ENCODE measurements at regions not wholly inside any gene's neighbourhood (a gene's known extent, or its start where the extent isn't known, plus 50 kb on each side); places are given as distances from the start of the nearest gene placed in this dataset.

DNA sequence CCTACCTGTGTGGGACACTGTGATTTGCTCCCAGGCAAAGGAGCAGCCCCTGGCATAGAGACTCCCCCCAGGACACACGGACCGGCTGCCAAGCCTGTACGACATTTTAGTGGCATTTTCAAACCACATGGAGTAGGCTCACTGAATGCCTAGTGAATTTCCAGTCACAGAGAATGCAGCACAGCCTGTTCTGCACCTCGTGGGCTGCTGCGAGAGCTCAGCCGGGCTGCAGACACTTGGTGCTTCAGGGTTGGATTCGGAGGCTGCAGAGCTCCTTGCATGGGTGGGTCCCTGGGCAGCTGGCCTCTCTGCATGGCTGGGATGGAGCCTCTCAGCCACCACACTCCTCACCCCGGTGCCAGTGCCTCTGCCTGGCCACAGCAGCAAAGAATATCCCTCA lies 51.2 kb upstream of the HNF1B start:
- no peak for ATAC-seq
- Mint-ChIP-seq H3K27ac (no peak overlapping the region), H3K27me3 (peaks cover 32 to 33% of the 10 kb centered on the region in 2 donors), H3K4me1 (ENCODE audit: low read depth in 2 of 2) (no peaks in the 10 kb centered on the region), H3K9me3 (no peaks in the 10 kb centered on the region), H3K4me3 (no peak overlapping the region), H3K36me3 (no peaks in the 10 kb centered on the region)
- no peak for DNase-seq (ENCODE audit: low spot score)

Data from natural killer cell treated with Interleukin-12 subunit alpha and Interleukin-12 subunit beta and Interleukin-15 and Interleukin-18, amount 100 ng/mL, for 72 hours (primary cell).